Activated B cell treated with CpG ODN at 0.5 μM for 24 hours (primary cell): ENCODE measurements at regions not wholly inside any gene's neighbourhood (a gene's known extent, or its start where the extent isn't known, plus 50 kb on each side); places are given as distances from the start of the nearest gene placed in this dataset.

Experiments used
- ATAC-seq: fragments of 200-7000 bp; cut with Tn5 transposase; one replicate; pipeline ENCODE4 v1.10.0; 2021; ENCODE audit warnings: low read depth, mild to moderate bottlenecking, moderate library complexity
- CTCF ChIA-PET: fragments of 350-600 bp; sonication (Branson Sonifier 250); formaldehyde crosslinking; loops from one replicate; lab custom pipeline; 2021; ENCODE audit warnings: antibody characterized with exemption; lab: Charles Lee
- POLR2A ChIA-PET: fragments of 350-600 bp; sonication (Branson Sonifier 250); formaldehyde crosslinking; loops from one replicate; lab custom pipeline; 2021; ENCODE audit warnings: antibody characterized with exemption; lab: Charles Lee
- DNase-seq: peaks from one replicate; pipeline ENCODE4 v3.0.0; 2022
- H3K27ac Mint-ChIP-seq: one replicate; pipeline ENCODE4 v1.8.0; 2020; ENCODE audit warnings: mixed read lengths
- H3K27me3 Mint-ChIP-seq: one replicate; pipeline ENCODE4 v1.8.0; 2021; ENCODE audit warnings: mixed read lengths
- H3K36me3 Mint-ChIP-seq: one replicate; pipeline ENCODE4 v1.8.0; 2021; ENCODE audit warnings: low read depth, mixed read lengths
- H3K4me1 Mint-ChIP-seq: one replicate; pipeline ENCODE4 v1.8.0; 2021; ENCODE audit warnings: mixed read lengths
- H3K4me3 Mint-ChIP-seq: one replicate; pipeline ENCODE4 v1.8.0; 2020; ENCODE audit warnings: mild to moderate bottlenecking, mixed read lengths
- H3K9me3 Mint-ChIP-seq: one replicate; pipeline ENCODE4 v1.8.0; 2020; ENCODE audit warnings: mixed read lengths
- intact Hi-C: fragments of 100-400 bp; cut with micrococcal nuclease; formaldehyde crosslinking; loops from one replicate; pipeline ENCODE4 v1.15.1; 2024
- TF ChIP-seq, protein P1 (sequence below): fragments of 200-600 bp; IDR thresholded peaks from one replicate; pipeline ENCODE4 v1.8.0; 2022; ENCODE audit warnings: antibody characterized with exemption, mild to moderate bottlenecking

DNA sequence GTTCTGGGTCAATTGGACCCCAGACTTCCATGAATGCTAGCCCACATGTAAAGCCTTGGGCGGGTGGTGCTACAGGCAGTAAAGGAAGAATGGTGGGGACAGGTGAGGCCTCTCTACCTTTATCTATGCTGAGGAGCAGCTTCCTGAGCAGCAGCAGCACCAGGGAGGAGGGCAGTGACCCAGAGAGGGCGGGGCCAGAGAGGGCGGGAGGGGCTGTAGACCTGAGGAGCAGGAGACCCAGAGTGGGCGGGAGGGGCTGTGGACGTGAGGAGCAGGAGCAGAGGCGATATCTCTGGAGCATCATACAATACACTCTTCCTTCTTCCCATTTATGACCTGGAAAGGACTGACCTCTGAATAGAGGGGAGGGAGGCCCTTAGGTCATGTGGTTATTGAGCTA lies 165.9 kb downstream of the MTRR start:
- ChIA-PET POLR2A (no interaction called here), CTCF (no interaction called here)
- DNase-seq (no peak), ATAC-seq (no peak)
- no peaks in the 10 kb centered on the region for H3K36me3 Mint-ChIP-seq
- TF ChIP-seq, protein P1, sequence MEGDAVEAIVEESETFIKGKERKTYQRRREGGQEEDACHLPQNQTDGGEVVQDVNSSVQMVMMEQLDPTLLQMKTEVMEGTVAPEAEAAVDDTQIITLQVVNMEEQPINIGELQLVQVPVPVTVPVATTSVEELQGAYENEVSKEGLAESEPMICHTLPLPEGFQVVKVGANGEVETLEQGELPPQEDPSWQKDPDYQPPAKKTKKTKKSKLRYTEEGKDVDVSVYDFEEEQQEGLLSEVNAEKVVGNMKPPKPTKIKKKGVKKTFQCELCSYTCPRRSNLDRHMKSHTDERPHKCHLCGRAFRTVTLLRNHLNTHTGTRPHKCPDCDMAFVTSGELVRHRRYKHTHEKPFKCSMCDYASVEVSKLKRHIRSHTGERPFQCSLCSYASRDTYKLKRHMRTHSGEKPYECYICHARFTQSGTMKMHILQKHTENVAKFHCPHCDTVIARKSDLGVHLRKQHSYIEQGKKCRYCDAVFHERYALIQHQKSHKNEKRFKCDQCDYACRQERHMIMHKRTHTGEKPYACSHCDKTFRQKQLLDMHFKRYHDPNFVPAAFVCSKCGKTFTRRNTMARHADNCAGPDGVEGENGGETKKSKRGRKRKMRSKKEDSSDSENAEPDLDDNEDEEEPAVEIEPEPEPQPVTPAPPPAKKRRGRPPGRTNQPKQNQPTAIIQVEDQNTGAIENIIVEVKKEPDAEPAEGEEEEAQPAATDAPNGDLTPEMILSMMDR, result no peak
- no peaks in the 10 kb centered on the region for H3K4me1 Mint-ChIP-seq
- no peak overlapping the region for H3K4me3 Mint-ChIP-seq
- no peak overlapping the region for H3K27ac Mint-ChIP-seq
- H3K9me3 Mint-ChIP-seq, result peaks cover 4% of the 10 kb centered on the region
- intact Hi-C loops, result no loop called here
- H3K27me3 Mint-ChIP-seq, result no peaks in the 10 kb centered on the region

DNA sequence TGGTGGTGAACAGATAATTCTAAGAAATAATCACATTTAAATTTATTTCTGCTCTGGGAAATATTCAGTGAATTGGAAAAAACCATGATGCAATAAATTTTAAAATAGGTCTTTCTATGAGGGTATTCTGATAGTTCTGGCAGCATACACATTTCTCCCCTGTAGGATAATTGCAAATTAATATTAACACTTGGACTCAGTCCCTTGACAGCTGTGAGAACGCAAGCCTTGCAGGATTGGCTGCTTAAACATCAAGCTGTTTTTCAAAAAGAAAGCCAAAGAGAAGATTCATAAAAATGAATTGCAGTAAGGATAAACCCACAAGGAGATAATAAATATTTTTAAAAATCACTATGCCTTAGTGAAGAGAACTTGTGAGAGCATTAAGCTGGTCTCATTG lies 180.0 kb downstream of the MTRR start:
- CTCF ChIA-PET, result no interaction called here
- no peak overlapping the region for H3K4me3 Mint-ChIP-seq
- intact Hi-C loops, result no loop called here
- H3K36me3 Mint-ChIP-seq, result no peaks in the 10 kb centered on the region
- peaks cover 7% of the 10 kb centered on the region for H3K9me3 Mint-ChIP-seq
- no peaks in the 10 kb centered on the region for H3K27me3 Mint-ChIP-seq
- POLR2A ChIA-PET, result no interaction called here
- TF ChIP-seq, protein P1, result no peak
- no peak for DNase-seq
- no peaks in the 10 kb centered on the region for H3K4me1 Mint-ChIP-seq
- no peak overlapping the region for H3K27ac Mint-ChIP-seq
- ATAC-seq, result no peak

DNA sequence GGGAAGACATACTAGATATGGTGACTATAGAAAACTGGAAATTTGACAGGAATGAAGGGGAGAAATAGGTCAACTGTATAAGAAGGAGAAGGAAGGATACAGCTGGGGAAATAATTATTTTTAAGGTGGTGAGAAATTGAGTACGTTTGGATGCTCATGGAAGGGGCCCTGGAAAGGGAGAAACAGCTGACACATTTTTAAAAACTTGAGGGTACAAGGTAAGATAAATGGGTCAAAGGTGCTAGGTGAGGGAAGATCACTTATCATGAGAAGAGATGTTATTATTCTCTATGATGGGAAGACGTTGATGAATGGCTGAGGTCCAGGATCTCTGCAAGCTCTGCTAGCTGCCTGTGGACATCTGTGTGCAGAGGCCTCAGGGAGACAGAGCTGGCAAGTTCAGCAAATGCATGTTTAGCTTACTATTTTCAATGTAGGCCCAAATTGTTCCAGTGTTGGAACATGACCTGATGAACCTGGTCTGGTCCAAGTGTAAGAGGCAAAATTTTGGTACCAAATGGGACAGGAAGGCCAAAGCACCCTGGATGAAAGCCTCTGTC lies 181.7 kb downstream of the MTRR start:
- intact Hi-C loops, result no loop called here
- DNase-seq, result no peak
- H3K4me3 Mint-ChIP-seq, result no peak overlapping the region
- TF ChIP-seq, protein P1, result no peak
- H3K9me3 Mint-ChIP-seq, result peaks cover 7% of the 10 kb centered on the region
- no peaks in the 10 kb centered on the region for H3K4me1 Mint-ChIP-seq
- H3K27me3 Mint-ChIP-seq, result no peaks in the 10 kb centered on the region
- ChIA-PET POLR2A (no interaction called here), CTCF (no interaction called here)
- ATAC-seq, result no peak
- H3K27ac Mint-ChIP-seq, result no peak overlapping the region
- no peaks in the 10 kb centered on the region for H3K36me3 Mint-ChIP-seq

DNA sequence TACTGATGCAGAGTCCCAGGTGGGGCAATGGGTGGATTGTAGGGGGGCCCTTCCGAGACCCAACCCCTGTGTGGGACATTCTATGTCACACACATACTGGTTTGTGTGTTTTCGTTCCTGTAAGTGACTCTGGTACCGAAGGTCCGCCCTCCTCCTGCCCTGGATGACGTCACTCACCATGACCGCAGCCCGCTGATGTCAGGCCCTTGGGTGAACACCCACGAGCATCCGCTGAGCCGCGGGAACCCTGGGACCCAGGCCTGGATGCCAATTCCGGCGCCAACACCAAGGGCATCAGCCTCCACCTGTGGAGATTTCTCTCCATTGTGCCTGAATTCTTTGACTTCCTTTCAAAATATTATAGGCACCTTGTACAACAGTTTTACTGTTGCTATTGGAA lies 184.3 kb downstream of the MTRR start:
- H3K4me1 Mint-ChIP-seq, result no peaks in the 10 kb centered on the region
- H3K4me3 Mint-ChIP-seq, result no peak overlapping the region
- ChIA-PET POLR2A (no interaction called here), CTCF (no interaction called here)
- H3K9me3 Mint-ChIP-seq, result peaks cover 7% of the 10 kb centered on the region
- DNase-seq, result no peak
- no peaks in the 10 kb centered on the region for H3K27me3 Mint-ChIP-seq
- ATAC-seq, result no peak
- TF ChIP-seq, protein P1, result no peak
- intact Hi-C loops, result no loop called here
- no peak overlapping the region for H3K27ac Mint-ChIP-seq
- H3K36me3 Mint-ChIP-seq, result no peaks in the 10 kb centered on the region

DNA sequence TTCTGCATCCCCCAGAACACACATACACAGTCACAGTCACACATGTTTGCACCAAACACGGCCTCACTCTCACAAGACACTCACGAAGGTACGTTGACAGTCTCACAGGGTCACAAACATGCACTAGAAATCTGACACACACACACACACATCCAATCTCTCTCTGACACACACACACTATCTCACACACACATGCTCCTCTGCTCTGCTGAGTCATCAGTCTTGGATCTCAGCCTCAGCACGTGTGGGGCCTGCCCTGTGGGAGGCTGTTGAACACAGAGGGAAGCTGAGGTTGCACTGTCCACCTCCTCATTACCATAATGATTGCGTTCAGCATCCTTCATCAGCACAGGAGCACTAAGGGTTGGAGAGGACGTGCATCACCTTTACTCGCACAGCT lies 188.8 kb downstream of the MTRR start:
- Mint-ChIP-seq H3K36me3 (no peaks in the 10 kb centered on the region), H3K27me3 (no peaks in the 10 kb centered on the region), H3K4me1 (peaks cover 25% of the 10 kb centered on the region), H3K27ac (no peak overlapping the region), H3K9me3 (no peaks in the 10 kb centered on the region), H3K4me3 (no peak overlapping the region)
- TF ChIP-seq, protein P1, result no peak
- CTCF ChIA-PET, result no interaction called here
- POLR2A ChIA-PET, result no interaction called here
- ATAC-seq, result no peak
- intact Hi-C loops, result no loop called here
- no peak for DNase-seq
